C4-2B (cell line): ENCODE measurements at regions not wholly inside any gene's neighbourhood (a gene's known extent, or its start where the extent isn't known, plus 50 kb on each side); places are given as distances from the start of the nearest gene placed in this dataset.

Source experiments
- ZFX ChIP-seq: fragments of 450-650 bp; IDR thresholded peaks from 2 replicates; pipeline ENCODE4 v1.6.1; 2017
- TF ChIP-seq, protein P1 (sequence below): fragments of 450-650 bp; conservative IDR thresholded peaks from 2 replicates; pipeline ENCODE4 v1.5.1; 2017; ENCODE audit warnings: mild to moderate bottlenecking

GRCh38 chr1:94592571-94592920 is 51.0 kb upstream of the F3 start:
- TF ChIP-seq, protein P1, sequence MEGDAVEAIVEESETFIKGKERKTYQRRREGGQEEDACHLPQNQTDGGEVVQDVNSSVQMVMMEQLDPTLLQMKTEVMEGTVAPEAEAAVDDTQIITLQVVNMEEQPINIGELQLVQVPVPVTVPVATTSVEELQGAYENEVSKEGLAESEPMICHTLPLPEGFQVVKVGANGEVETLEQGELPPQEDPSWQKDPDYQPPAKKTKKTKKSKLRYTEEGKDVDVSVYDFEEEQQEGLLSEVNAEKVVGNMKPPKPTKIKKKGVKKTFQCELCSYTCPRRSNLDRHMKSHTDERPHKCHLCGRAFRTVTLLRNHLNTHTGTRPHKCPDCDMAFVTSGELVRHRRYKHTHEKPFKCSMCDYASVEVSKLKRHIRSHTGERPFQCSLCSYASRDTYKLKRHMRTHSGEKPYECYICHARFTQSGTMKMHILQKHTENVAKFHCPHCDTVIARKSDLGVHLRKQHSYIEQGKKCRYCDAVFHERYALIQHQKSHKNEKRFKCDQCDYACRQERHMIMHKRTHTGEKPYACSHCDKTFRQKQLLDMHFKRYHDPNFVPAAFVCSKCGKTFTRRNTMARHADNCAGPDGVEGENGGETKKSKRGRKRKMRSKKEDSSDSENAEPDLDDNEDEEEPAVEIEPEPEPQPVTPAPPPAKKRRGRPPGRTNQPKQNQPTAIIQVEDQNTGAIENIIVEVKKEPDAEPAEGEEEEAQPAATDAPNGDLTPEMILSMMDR = no peak
- no peak for TF ChIP-seq ZFX
